Lung (tissue), 11 donors: ENCODE measurements at regions not wholly inside any gene's neighbourhood (a gene's known extent, or its start where the extent isn't known, plus 50 kb on each side); places are given as distances from the start of the nearest gene placed in this dataset.

Experiments
- ATAC-seq: fragments of 200-7000 bp; cut with Tn5 transposase; one replicate; pipeline ENCODE4 v1.9.1; 2020; ENCODE audit warnings: moderate number of reproducible peaks; ENCODE audit not compliant: insufficient read depth, low FRiP score
- DNase-seq, 3 donors: peaks; one replicate each; pipeline ENCODE4 v3.0.0-alpha.2; 2013 to 2017
- H3K27ac ChIP-seq, 2 donors: one replicate each; pipeline ENCODE4 v1.5.1; 2013; ENCODE audit warnings: mild to moderate bottlenecking in 2 of 2, moderate library complexity in 2 of 2, control low read depth in 1 of 2, inconsistent platforms in 1 of 2, low read depth in 1 of 2, low read length in 1 of 2
- H3K27me3 ChIP-seq, 3 donors: one replicate each; pipeline ENCODE4 v1.5.1; 2013; ENCODE audit warnings: low read length in 2 of 3; ENCODE audit not compliant: control insufficient read depth in 3 of 3, insufficient read depth in 3 of 3
- H3K36me3 ChIP-seq, 4 donors: one replicate each; pipeline ENCODE4 v1.5.1; 2013; ENCODE audit warnings: low read length in 4 of 4, mild to moderate bottlenecking in 1 of 4, moderate library complexity in 1 of 4; ENCODE audit not compliant: control insufficient read depth in 4 of 4, insufficient read depth in 4 of 4
- H3K4me1 ChIP-seq, 5 donors: one replicate each; pipeline ENCODE4 v1.5.1; 2013; ENCODE audit warnings: low read length in 5 of 5, mild to moderate bottlenecking in 2 of 5, moderate library complexity in 1 of 5; ENCODE audit not compliant: control insufficient read depth in 5 of 5, insufficient read depth in 5 of 5
- H3K4me3 ChIP-seq: one replicate; pipeline ENCODE4 v1.5.1; 2013; ENCODE audit warnings: mild to moderate bottlenecking, control low read depth, moderate library complexity
- H3K9ac ChIP-seq, 2 donors: one replicate each; pipeline ENCODE4 v1.5.1; 2013; ENCODE audit warnings: low read length in 2 of 2, control low read depth in 1 of 2; ENCODE audit not compliant: insufficient read depth in 1 of 2
- H3K9me3 ChIP-seq, 4 donors: one replicate each; pipeline ENCODE4 v1.5.1; 2013; ENCODE audit warnings: low read length in 3 of 4, mild to moderate bottlenecking in 1 of 4, moderate library complexity in 1 of 4; ENCODE audit not compliant: control insufficient read depth in 4 of 4, insufficient read depth in 3 of 4
- WGBS, 2 donors: extraction: QIAGEN DNeasy Blood & Tissue Kit; methylation state at CpG; one replicate each; pipeline ENCODE4 v1.1.7; 2013; 5-methylcytosine and 5-hydroxymethylcytosine counted together
- TF ChIP-seq, protein P1 (sequence below): IDR thresholded peaks from 2 replicates; pipeline ENCODE4 v1.5.1; 2012; ENCODE audit warnings: mild to moderate bottlenecking; ENCODE audit errors: control extremely low read depth, extremely low read depth
- donor health status: control.
- donor health status: control.
- donor health status: Bipolar disorder and iron deficiency.
- donor health status: healthy.
- donor health status: DM: yes; HTN: yes; CAD: no.

DNA sequence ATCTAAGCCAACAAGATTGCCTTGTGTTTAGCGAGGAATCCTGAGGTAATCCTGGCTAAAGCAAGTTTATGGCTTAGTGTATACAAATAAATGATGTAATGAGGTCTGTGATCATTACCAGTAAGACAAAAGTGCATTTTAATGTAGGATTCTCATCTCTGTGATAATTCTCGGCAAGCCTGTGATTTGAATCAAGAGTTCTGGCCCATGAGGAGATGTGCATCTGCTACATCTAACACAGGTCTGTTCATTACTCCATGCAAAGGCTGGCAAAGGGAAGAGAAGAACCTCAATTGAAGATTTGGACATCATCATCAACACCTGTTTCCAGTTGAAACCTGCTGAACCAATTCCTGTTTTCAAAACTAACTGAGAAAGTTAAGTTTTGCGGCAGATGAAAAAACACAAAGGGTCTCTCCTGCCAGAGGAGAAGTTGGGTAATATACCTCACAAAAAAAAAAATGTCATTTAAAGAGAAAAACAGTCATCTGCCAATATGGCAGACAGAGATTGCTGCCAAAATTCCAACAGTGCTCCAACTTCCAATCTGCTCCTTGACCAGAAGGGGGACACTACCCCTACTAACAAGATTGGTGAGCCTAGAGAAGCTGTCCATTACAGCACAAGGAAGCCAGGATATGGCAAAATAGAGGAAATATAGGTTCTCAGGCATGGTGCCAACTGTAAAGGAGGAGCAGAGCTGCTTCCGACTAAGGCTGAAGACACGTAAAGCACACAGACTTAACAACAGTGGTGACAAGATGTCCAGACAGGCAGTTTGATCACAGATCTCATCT is 453.7 kb downstream of the TTLL7 start:
- TF ChIP-seq, protein P1, sequence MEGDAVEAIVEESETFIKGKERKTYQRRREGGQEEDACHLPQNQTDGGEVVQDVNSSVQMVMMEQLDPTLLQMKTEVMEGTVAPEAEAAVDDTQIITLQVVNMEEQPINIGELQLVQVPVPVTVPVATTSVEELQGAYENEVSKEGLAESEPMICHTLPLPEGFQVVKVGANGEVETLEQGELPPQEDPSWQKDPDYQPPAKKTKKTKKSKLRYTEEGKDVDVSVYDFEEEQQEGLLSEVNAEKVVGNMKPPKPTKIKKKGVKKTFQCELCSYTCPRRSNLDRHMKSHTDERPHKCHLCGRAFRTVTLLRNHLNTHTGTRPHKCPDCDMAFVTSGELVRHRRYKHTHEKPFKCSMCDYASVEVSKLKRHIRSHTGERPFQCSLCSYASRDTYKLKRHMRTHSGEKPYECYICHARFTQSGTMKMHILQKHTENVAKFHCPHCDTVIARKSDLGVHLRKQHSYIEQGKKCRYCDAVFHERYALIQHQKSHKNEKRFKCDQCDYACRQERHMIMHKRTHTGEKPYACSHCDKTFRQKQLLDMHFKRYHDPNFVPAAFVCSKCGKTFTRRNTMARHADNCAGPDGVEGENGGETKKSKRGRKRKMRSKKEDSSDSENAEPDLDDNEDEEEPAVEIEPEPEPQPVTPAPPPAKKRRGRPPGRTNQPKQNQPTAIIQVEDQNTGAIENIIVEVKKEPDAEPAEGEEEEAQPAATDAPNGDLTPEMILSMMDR, result no peak
- Histone ChIP-seq H3K27ac (no peak overlapping the region), H3K27me3 (no peaks in the 10 kb centered on the region), H3K9me3 (peaks cover 0 to 2% (median 0%) of the 10 kb centered on the region in 4 donors), H3K36me3 (no peaks in the 10 kb centered on the region), H3K4me3 (no peak overlapping the region), H3K4me1 (no peaks in the 10 kb centered on the region), H3K9ac (no peak overlapping the region)
- WGBS, 2 donors, result 73 to 84% methylated on average over 5 of the region's 5 CpGs
- ATAC-seq, result no peak
- DNase-seq, result peak in 1 of 3 donors; percentile 15

DNA sequence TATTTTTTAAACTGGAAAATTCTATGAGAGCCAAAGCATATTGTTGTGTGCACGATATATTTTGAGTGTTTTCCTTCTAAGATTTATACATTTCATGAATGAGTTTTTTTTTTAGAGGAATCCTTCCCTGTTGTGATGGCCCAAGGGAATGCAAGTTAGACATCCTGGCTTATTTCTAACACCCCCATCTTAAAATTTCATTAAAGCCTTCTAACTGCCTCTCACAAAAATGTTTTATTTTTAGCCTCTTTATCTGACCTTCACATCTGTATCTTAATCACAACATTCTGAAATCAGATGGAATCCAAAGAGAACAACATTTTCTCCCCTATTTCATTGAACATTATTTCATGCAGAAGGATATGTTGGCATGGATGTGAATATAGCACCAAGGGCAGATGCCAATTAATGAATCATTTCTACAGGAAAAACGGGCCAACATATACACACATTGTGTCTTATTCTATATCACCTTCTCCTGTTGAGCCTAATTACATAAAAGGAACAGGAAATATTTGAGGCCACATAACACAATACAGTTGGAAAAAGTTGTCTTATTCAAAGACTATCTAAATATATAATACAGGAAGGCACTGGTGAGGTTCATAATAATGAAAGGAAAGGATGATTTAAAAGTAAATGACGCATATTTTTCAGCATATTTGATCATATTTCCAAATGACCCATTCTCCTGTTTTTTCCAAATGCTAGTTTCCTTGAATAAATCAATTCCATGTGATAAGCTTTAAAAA is 455.5 kb downstream of the TTLL7 start:
- 62 to 67% methylated on average over 3 of the region's 3 CpGs for WGBS, 2 donors
- no peak overlapping the region for H3K27ac ChIP-seq
- no peaks in the 10 kb centered on the region for H3K4me1 ChIP-seq
- TF ChIP-seq, protein P1, result no peak
- H3K9me3 ChIP-seq, result peaks cover 0 to 2% (median 0%) of the 10 kb centered on the region in 4 donors
- no peak overlapping the region for H3K9ac ChIP-seq
- no peaks in the 10 kb centered on the region for H3K36me3 ChIP-seq
- no peaks in the 10 kb centered on the region for H3K27me3 ChIP-seq
- H3K4me3 ChIP-seq, result no peak overlapping the region
- DNase-seq (no peak), ATAC-seq (no peak)

DNA sequence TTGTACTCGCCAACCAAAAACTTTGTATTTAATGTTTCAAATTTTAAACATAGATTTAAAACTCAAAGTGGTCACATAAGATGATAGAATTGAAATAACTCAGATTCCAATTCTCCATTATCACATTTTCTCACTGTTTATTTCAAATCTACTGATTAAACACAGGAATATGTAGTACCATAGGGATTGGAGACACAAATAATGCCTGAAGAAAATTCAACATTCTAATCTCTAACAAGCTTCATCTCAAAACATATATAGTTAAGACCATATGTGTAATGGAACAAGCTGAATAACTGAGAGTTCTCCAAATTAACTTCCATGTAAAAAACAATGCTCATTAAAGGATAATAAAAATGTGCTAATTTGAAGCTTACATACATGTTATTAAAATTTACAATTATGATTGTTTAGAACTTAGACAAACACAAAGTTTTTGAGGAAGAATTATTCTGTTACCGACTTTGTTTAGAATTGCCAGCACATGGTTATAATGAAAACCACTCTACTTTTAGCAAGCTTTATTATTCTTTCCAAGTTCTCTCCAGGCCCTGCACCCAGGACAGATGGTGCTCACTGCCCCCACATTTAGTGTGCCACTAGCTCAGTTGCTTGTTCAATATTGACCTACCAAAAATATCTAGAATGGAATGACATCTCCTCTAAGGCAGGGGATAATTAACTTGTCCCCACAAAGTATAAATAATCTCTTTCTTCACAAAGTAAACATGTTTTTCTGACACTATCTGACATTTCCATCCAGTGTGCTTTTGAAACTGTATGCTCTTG is 467.2 kb downstream of the TTLL7 start:
- no peak for ATAC-seq
- TF ChIP-seq, protein P1, result no peak
- no peak overlapping the region for H3K4me3 ChIP-seq
- no peaks in the 10 kb centered on the region for H3K36me3 ChIP-seq
- WGBS, 2 donors, result 86 to 89% methylated on average over 2 of the region's 2 CpGs
- no peak for DNase-seq
- H3K4me1 ChIP-seq, result no peaks in the 10 kb centered on the region
- no peak overlapping the region for H3K27ac ChIP-seq
- H3K27me3 ChIP-seq, result no peaks in the 10 kb centered on the region
- no peak overlapping the region for H3K9ac ChIP-seq
- peaks cover 0 to 4% (median 0%) of the 10 kb centered on the region in 4 donors for H3K9me3 ChIP-seq
